Daoy (cell line): ENCODE measurements at regions not wholly inside any gene's neighbourhood (a gene's known extent, or its start where the extent isn't known, plus 50 kb on each side); places are given as distances from the start of the nearest gene placed in this dataset.

ENCODE experiments used
- DNase-seq: peaks from one replicate; pipeline ENCODE4 v3.0.0-alpha.2; 2015; ENCODE audit warnings: low read depth

DNA sequence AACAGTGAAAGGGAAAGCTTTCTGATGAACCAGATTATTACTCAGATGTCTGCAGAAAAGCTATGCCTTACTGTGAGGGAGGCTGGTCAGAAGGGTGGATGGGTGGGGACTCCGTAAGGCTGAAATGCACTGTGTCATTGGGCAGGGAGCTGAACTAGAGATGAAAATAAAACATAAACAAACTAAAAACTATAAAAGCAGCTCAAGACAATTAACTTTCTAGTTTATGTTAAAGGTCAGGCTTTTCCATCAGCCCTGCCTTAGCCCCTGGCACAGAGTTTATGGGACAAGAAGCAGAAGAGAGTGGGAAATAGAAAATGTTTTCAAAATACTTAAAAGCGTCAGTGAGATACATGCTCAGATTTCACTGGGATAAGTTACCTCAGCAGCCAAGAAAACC, 310.0 kb upstream of the UBE2E2 start:
- no peak for DNase-seq

DNA sequence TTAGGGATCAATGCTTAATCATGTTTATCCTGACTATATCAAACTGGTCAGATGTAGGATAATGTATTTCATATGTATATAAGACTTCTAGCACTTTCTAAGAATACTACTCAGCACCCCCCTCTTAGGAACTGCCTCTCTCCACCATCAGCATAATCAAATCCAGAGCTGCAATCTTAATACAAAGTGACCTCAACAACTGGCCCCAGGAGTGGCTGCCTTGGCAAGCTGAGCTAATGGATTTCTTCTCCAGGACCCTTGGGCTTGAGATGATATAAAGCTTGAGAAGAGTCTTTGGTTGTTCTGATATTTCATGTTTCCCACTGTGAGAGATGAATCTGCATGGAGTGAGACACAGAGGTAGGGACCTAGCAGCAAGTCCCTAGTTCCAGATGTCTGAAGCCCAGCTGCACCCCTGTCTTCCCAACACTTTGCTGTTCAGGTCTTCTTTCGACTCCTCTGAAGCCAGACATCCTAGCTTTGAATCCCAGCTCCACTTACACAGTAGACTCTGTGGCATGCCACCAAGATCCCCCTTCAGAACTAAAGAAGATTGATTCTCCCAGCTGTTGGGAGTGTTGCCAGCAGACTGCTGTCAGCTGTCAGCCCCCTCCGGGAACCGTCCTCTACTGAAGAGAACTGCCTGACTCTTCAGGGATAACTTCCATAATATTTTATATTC, 309.3 kb upstream of the UBE2E2 start:
- DNase-seq, result no peak

DNA sequence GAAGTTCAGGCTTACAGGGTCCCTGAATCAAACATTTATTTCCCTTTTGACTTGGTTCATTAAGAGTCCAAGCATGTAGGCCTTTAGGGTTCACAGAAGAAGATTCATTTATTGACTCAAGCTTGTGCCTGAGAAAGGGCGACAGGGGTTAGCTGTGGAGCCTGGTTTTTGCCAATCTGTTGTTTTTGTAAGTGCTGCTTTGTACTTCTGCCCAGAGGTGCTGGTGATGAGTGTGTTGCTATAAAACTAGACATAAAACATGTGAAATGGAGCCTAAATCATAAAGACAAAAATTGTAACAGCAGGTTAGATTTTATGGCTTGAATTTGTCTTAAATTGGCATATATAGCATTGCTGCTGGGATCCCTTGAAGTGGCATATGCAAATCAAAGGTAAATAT, 308.3 kb upstream of the UBE2E2 start:
- DNase-seq, result no peak

DNA sequence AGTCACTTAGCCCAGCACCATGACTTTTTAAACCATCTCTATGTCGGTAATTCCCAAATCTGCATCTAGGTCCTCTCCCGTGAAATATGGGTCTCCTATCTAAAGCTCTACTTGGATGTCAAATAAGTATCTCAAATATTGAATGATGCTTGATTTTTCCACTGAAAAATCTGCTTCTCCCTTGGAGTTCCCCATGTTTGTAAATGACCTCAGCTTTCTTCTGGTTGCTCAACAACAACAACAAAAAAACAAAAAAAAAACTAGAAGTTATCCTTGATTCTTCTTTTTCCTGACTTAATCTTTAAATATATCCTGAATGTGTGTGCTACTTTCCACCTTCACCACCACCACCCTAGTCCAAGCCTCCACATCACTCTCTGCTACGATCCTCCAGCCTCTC, 307.5 kb upstream of the UBE2E2 start:
- DNase-seq, result no peak

DNA sequence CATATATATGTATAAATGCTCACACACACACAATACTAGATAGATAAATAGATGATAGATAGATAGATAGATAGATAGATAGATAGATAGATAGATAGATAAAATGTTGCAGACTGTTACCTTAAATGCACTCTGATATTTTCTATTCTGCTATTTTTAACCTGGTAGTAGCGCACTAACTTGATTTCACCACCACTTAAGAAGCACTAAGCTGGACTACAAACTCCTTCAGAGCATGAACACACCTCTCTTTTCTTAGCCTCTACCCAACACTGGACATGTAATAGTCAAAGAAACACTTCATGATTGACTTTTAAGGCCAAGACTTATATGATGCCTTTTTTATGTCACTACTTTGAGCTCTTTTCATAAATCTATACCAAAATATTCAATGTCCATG, 304.6 kb upstream of the UBE2E2 start:
- DNase-seq, result no peak

DNA sequence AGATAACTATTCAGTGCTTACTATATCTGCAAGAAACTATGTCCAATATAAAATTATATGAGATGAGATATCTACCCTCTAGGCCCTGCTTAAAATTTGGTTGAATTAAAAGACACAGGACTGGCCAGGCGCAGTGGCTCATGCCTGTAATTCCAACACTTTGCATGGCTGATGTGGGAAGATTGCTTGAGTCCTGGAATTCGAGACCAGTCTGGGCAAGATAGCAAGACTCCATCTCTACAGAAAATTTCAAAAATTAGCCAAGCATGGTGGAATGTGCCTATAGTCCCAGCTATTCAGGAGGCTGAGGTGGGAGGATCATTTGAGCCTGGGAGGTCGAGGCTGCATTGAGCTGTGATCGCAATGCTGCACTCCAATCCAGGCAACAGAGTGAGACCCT, 303.7 kb upstream of the UBE2E2 start:
- DNase-seq, result no peak

DNA sequence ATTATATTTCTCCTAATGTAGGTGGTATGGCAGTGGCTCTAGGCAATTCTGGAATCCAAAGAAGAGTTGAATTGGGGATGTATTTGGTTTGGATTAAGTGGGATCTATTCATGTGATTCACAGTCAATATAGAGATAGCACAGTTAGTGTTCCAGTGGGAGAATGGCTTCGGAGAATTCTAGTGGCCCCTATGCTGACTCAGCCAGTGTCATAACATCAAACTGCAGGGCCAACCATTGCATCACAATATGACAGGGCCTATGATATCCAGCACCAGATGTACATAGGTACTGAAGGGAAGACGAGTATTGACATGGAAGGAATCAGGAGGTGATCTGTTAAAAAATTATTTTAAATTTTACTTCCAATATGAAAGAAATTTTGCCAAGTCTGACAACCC, 302.8 kb upstream of the UBE2E2 start:
- no peak for DNase-seq

DNA sequence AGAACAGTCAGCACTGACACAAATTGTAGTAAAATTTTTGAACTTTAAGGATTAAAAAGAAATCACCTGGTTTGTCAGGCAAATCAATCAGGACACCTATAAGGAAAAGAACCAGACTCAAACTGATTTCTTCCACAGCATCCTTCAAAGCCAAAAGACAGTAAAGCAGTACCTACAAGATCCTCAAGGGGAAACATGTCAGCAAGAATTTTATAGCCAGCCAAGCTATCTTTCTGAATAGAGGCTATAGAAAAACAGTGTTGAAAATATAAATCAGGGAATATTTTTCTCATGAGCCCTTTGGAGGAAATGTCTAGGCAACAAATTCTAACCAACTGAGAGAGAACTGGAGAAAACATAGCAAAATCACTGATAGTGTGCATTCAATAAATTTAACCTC, 301.4 kb upstream of the UBE2E2 start:
- no peak for DNase-seq

DNA sequence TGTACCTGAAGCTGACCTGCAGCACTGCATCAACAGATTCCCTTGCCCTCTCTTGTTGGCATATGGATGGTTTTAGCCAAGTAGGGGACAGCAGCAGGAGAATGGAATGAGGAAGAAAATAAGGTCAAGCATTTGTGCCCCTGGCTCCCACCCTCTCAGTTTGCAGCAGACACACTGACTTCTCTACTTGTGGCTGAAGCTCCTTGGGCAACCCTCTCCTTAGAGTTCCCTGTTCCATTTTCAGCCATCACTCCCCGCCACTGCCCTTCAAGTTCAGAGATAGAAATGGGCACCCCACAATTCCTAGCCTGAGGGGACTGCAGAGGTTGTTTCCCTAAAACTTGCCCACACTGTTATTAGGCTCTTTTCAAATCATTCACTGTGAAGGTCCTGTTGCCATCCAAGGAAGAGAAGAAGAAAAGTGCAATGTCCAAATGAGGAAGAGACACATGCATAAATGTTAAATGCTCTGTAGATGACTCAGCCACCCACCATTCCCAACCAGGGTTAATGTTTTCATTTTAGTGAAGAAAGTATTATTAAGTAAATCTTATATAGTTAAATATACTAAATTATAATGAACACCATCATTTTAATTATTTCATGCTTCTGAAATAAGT, 295.9 kb upstream of the UBE2E2 start:
- DNase-seq, result no peak

DNA sequence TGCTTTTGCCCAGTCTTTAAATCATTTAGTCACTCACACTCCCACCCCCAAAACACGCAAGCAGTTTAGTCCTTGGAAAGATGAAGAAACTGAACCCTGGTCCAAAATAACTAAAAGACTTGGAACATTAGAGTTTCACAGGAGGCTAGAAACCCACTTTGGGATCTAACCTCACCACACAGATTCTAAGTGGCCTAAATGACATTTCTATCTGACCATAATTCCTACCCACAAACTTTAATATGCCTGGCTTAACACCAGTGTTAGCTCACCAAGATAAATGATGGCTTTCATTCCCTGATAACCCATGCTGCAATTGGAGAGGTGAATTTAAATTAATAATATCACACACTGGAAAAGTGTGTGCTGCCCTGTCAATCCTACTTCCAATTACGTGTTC, 295.3 kb upstream of the UBE2E2 start:
- no peak for DNase-seq

DNA sequence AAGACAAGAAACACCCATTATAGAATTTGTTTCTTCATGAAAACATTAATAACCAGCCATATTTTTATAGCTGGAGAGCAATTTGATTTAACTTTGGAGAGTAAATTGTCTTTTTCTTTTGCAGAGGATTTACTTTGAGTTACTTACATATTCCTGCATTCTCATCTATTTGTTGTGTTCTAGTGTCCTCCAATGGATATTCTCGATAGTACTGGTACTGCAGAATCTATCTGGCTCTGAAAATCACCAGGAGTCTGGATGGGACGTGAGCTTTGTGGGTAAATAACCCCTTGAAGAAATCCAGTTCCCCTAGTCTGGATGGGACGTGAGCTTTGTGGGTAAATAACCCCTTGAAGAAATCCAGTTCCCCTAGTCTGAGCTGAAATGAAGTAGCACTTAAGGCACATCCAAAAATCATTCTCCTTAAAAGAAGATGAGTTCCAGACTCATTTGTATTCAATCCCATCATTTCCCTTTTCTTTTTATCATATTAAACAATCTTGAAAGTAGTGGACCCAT, 294.1 kb upstream of the UBE2E2 start:
- DNase-seq, result no peak

DNA sequence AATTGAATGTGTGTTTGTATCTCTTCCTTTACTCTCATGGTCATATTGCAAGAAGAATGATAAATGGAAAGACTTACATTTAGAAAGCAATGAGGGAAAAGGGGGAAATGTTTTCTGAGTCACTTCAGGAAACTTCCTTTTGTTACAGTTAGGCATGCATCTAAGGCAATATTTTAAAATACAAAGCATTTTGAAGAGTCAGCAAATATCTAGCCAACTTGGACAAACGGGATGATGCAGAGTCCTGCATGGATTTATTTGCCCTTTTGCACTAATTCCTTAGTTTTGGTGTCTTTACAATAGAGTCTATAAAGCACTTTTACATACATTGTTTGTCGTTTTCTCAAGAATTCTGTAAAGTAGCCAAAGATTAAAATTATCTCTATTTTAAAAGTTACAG, 286.2 kb upstream of the UBE2E2 start:
- DNase-seq, result no peak

DNA sequence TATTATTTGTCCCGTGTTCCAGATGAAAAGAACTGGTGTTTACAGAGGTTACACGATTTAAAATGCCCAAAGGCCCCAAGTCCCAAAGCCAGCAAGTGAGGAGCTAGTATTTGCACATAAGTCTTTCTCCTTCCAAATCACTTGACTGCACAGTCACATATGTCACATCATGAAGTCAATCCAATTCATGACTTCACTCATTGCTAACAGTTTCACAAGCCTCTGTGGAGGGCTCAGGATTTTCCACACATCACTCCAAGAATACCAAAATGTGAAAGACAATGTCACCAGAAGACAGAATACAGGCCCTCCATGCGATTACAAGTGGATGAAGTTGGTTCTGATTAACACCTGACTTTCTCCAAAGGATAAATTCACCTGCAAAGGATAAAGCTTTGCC, 283.1 kb upstream of the UBE2E2 start:
- no peak for DNase-seq

DNA sequence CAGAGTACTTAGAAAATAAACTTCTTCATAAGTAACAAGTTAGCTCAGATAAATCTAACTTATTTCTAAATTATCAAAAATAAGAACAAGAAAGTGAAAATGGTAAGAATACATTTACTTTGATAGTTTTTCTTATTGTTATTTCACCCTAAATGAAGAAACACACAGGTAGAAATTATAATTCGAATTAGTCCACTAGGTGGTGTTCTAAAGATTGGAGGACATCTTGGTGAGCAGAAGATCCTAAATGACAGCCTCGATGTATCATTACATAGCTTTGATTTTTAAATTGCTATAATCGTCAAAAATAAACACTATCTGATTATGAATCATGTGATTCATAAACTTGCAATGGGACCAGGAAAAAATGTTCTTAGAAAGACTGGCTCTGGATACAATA, 280.8 kb upstream of the UBE2E2 start:
- DNase-seq, result no peak

DNA sequence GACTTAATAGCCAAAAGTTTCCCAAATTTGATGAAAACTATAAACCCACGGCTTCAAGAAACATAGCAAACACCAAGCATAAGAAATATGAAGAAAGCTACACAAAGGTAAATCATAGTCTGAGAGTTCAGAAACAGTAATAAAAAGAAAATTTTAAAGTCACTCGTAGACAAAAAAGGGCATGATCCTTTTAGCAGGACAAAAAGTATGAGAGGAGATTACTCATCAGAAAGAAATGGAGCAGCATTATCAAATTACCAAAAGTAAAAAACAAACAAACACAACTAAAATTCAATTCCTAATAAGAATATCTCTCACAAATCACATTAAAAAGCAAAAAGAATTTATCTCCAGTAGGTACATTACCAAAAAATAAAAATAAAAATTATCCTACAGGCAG, 279.4 kb upstream of the UBE2E2 start:
- no peak for DNase-seq

DNA sequence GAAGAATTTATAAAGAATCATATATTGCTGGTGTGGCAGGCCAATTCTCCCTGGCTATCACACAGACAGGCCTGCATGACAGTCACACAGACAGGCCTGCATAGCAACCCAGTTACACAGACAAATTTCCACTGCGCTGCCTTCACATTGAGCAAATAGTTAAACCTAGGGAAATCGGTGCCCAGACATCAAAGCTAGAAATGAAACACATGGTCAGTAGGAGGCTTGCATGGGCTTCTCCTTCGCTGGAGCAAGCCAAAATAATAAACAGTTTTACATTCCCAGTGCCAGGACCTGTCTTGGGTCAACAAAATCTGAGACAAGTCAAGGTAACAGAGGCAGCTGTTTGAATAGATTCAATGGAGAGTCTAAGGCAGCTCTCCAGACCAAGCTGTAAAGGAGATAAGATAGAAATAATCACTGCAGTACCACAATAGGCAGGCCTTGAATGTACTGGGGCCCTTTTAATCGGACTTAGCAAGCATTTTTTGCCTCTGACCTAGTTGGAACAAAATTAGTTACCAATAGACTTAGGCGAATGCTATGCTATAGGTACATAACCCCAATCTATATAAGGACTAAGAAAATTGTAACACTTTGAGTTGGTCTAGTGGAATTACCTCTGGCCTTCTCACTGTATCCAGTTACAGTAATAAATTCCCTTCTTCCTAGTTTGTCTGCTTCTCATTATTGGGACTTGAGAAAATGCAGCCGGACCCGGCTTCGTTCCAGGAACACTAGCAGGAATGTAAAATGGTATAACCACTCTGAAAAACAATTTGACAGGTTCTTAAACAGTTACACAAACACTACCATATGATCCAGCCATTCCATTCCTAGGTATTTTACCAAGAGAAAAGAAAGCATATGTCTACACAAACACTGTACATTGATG, 274.7 kb upstream of the UBE2E2 start:
- no peak for DNase-seq

DNA sequence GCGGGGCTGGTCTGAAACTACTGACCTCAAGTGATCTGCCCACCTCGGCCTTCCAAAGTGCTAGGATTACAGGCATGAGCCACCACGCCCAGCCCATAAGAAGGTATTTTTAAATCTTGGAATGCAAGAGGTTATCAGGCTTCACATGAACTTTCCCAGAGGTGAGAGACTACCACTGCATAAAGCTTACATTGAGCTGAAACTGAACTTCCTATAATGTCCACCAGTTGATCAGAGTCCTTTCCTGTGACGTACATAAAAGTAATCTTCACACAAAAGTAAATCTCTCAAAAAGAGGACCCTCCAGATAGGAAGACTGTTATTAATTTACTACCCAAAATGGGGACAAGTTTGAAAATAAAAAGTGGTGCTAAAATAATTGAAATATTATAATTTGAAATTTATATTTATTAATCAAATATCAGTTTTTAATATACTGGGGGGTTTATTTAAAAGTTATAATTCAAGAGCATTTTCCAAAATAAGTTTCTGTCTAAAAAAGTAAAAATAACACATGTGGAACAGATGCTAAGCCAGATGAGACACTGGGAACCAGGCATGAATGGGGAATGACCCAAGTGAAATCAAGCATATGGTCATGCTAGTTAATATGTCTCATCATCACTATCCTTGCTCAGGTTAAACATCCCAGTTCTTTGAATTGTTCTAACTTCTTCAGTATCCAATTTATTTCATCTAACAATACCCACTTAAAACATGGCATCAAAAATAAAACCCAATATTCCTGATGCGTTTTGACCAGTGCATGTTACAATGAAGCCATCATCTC, 269.9 kb upstream of the UBE2E2 start:
- no peak for DNase-seq

DNA sequence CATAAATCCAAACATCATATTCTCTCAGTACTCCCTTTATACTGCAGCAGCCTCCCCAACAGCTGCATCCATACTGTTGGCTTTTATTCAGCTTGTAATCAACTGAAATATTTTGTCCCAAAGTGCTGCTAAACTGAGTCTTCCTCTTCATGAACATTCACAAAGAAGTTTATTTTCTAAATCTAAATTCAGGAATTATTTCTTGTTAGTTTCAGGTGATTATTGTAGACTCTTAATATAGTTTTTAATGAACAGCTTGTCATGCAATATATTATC, 269.3 kb upstream of the UBE2E2 start:
- DNase-seq, result no peak

DNA sequence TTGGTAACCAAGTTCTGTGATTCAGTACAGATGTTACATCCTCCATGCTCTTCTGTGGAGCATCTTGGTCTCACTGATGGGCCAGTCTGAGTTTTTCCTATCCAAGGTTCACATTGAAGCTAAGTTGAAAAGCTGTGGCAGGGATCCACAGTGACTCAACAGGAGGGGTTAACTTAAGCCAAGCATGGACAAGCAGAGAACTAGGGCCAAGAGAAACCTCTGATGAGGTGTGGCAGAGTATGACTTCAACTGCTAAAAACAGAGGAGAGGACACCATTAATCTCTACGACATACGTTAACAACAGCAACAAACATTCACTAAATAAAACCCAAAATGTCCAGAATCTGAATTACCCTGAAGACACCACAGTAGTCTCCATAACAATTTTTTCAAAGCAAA, 268.1 kb upstream of the UBE2E2 start:
- no peak for DNase-seq

DNA sequence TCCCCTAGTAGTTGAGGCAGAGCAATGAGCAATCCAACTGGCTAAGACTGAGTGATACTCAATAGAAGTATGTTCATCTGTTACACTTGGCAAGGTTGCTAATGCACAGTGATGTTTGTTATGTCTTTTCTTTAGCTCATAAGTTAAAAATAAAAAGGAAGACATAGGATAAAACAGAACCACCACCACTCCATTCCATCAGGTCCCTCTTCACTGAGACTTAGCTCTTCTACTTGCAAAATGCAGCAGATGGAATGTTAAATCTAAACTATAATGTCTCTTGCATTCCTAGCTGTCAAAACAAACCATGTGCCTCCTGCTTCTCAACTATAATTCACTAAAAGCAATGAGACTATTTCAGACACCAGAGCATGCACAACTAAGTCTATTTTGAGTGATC, 265.6 kb upstream of the UBE2E2 start:
- DNase-seq, result no peak

DNA sequence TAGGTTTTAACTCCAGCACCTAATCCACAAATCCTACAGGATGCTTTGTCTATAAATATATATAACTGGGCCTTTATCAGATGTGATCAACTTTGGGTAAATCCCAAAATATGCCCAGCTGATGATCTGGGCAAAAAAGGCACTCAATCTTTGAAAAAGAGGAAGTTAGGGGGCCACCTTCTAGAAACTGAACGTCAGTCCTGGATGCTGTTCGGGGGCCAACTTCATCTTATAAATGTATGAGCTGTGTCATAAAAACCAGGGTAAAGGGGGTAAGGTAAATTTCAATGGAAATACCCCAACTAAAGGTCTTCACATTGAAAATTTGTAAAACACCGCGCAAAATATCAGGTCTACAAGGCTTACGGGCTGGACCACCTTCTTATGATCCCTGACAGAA, 264.4 kb upstream of the UBE2E2 start:
- no peak for DNase-seq

DNA sequence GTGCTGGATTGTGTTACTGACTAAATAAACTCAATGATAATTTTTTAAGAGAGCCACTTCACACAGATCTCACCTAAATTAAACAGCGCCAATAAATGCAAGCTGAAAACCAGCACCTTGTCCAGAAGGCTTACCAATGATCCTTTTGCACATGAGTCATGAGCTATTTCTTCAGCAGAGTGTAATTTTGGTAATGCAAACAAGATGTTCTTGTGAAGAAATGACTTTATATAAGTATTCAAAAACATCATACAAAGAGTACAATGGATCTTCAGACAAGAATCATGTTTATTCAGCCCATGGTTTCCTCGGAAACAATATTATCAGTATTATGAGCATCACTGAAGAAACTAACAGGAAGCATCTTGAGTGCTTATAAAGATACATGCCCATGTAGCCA, 263.8 kb upstream of the UBE2E2 start:
- no peak for DNase-seq
